NCI-H446 treated with DMSO at 0.1 percent for 48 hours (cell line): ENCODE measurements at regions not wholly inside any gene's neighbourhood (a gene's known extent, or its start where the extent isn't known, plus 50 kb on each side); places are given as distances from the start of the nearest gene placed in this dataset.
A peak's percentile ranks its signal among the peaks of the same experiment; 100 is the strongest.

Experiments
- DNase-seq: peaks from one replicate; lab custom pipeline; 2025; lab: John Stamatoyannopoulos, UW

GRCh38 chr7:31175672-31176071, 123.6 kb downstream of the ADCYAP1R1 start:
- peak; percentile 1 for DNase-seq

GRCh38 chr7:31171984-31172383, 119.9 kb downstream of the ADCYAP1R1 start:
- no peak for DNase-seq

- DNase-seq, result no peak
These were observed 119.2 kb downstream of the ADCYAP1R1 start for GRCh38 chr7:31171216-31171785.
